AG10803 (cell line): ENCODE measurements at regions not wholly inside any gene's neighbourhood (a gene's known extent, or its start where the extent isn't known, plus 50 kb on each side); places are given as distances from the start of the nearest gene placed in this dataset.

Experiments used
- DNase-seq: peaks from one replicate; pipeline ENCODE4 v3.0.0; 2010; ENCODE audit warnings: low read depth
- H3K4me3 ChIP-seq: 2 replicates; pipeline ENCODE4 v1.5.1; 2011; ENCODE audit warnings: mild to moderate bottlenecking, low read length, control low read depth
- CTCF ChIP-seq: conservative IDR thresholded peaks from 2 replicates; pipeline ENCODE4 v1.5.1; 2011; ENCODE audit warnings: mild to moderate bottlenecking, low read length, control low read depth, inconsistent platforms

- no peak overlapping the region for H3K4me3 ChIP-seq
- DNase-seq, result no peak
- no peak for TF ChIP-seq CTCF
Measured at GRCh38 chr5:21665524-21665923, 1187.6 kb downstream of the CDH12 start.

GRCh38 chr5:21663082-21663481, 1190.1 kb downstream of the CDH12 start:
- no peak for DNase-seq
- no peak overlapping the region for H3K4me3 ChIP-seq
- no peak for TF ChIP-seq CTCF

GRCh38 chr5:21661184-21661583, 1192.0 kb downstream of the CDH12 start:
- H3K4me3 ChIP-seq, result no peak overlapping the region
- no peak for TF ChIP-seq CTCF
- DNase-seq, result no peak

- no peak for TF ChIP-seq CTCF
- no peak overlapping the region for H3K4me3 ChIP-seq
- DNase-seq, result no peak
Measured at GRCh38 chr5:21654556-21654955, 1198.6 kb downstream of the CDH12 start.

GRCh38 chr5:21649969-21650368, 1203.2 kb downstream of the CDH12 start:
- no peak for DNase-seq
- TF ChIP-seq CTCF, result no peak
- no peak overlapping the region for H3K4me3 ChIP-seq

- TF ChIP-seq CTCF, result no peak
- no peak overlapping the region for H3K4me3 ChIP-seq
- DNase-seq, result no peak
Measured at GRCh38 chr5:21646469-21646868, 1206.7 kb downstream of the CDH12 start.

GRCh38 chr5:21644032-21644431, 1209.1 kb downstream of the CDH12 start:
- H3K4me3 ChIP-seq, result no peak overlapping the region
- DNase-seq, result no peak
- no peak for TF ChIP-seq CTCF
